ENCODE measurements at regions not wholly inside any gene's neighbourhood (a gene's known extent, or its start where the extent isn't known, plus 50 kb on each side); places are given as distances from the start of the nearest gene placed in this dataset.
A peak's percentile ranks its signal among the peaks of the same experiment; 100 is the strongest.

- no peak for DNase-seq
Measured at GRCh38 chr10:123581656-123582055, 84.5 kb upstream of the GPR26 start.

GRCh38 chr10:123582084-123582989 lies 83.8 kb upstream of the GPR26 start:
- DNase-seq = peak; percentile 48 to 61

- peak; percentile 58 to 63 for DNase-seq
Measured at GRCh38 chr10:123583639-123584418, 82.3 kb upstream of the GPR26 start.

GRCh38 chr10:123584419-123584775 lies 81.8 kb upstream of the GPR26 start:
- DNase-seq = no peak

- no peak for DNase-seq
Measured at GRCh38 chr10:123585477-123586445, 80.4 kb upstream of the GPR26 start.

- no peak for DNase-seq
Measured at GRCh38 chr10:123587110-123587509, 79.0 kb upstream of the GPR26 start.

GRCh38 chr10:123588386-123588914 lies 77.7 kb upstream of the GPR26 start:
- no peak for DNase-seq

- no peak for DNase-seq
Measured at GRCh38 chr10:123595661-123596060, 70.5 kb upstream of the GPR26 start.

- no peak for DNase-seq
Measured at GRCh38 chr10:123597676-123598075, 68.5 kb upstream of the GPR26 start.

GRCh38 chr10:123599366-123599849 lies 66.7 kb upstream of the GPR26 start:
- no peak for DNase-seq

- no peak for DNase-seq
Measured at GRCh38 chr10:123600177-123600576, 66.0 kb upstream of the GPR26 start.

GRCh38 chr10:123603130-123603529 lies 63.0 kb upstream of the GPR26 start:
- DNase-seq = no peak

- no peak for DNase-seq
Measured at GRCh38 chr10:123604506-123604905, 61.6 kb upstream of the GPR26 start.

GRCh38 chr10:123606006-123606405 lies 60.1 kb upstream of the GPR26 start:
- DNase-seq = no peak

- no peak for DNase-seq
Measured at GRCh38 chr10:123606955-123607354, 59.2 kb upstream of the GPR26 start.

- no peak for DNase-seq
Measured at GRCh38 chr10:123607386-123607785, 58.8 kb upstream of the GPR26 start.

GRCh38 chr10:123608047-123608446 lies 58.1 kb upstream of the GPR26 start:
- DNase-seq = no peak

- DNase-seq = no peak
Measured at GRCh38 chr10:123611243-123611642, 54.9 kb upstream of the GPR26 start.

GRCh38 chr10:123611876-123612275 lies 54.3 kb upstream of the GPR26 start:
- no peak for DNase-seq

- no peak for DNase-seq
Measured at GRCh38 chr10:123613346-123613850, 52.8 kb upstream of the GPR26 start.

GRCh38 chr10:123614888-123615287 lies 51.3 kb upstream of the GPR26 start:
- DNase-seq = peak in 1 of 2 donors; percentile 10

Measured in hippocampal formation (tissue), 2 donors.